ENCODE measurements at regions not wholly inside any gene's neighbourhood (a gene's known extent, or its start where the extent isn't known, plus 50 kb on each side); places are given as distances from the start of the nearest gene placed in this dataset.

GRCh38 chr9:7947577-7947976 lies 148.0 kb upstream of the DMAC1 start:
- DNase-seq, result no peak

- no peak for DNase-seq
These were observed 146.9 kb upstream of the DMAC1 start for GRCh38 chr9:7946458-7946857.

GRCh38 chr9:7944572-7944971 lies 145.0 kb upstream of the DMAC1 start:
- no peak for DNase-seq

GRCh38 chr9:7937761-7938491 lies 138.3 kb upstream of the DMAC1 start:
- no peak for DNase-seq

GRCh38 chr9:7936996-7937395 lies 137.4 kb upstream of the DMAC1 start:
- DNase-seq, result no peak

GRCh38 chr9:7936163-7936562 lies 136.6 kb upstream of the DMAC1 start:
- peak in 1 of 56 donors; percentile 4 for DNase-seq

GRCh38 chr9:7935681-7936080 lies 136.1 kb upstream of the DMAC1 start:
- no peak for DNase-seq

- no peak for DNase-seq
These were observed 133.2 kb upstream of the DMAC1 start for GRCh38 chr9:7932767-7933166.

- DNase-seq, result no peak
These were observed 131.0 kb upstream of the DMAC1 start for GRCh38 chr9:7930613-7931012.

GRCh38 chr9:7921545-7922197 lies 122.1 kb upstream of the DMAC1 start:
- DNase-seq, result peak in 1 of 56 donors; percentile 8

GRCh38 chr9:7912037-7912535 lies 112.5 kb upstream of the DMAC1 start:
- no peak for DNase-seq

- DNase-seq, result peak in 18 of 56 donors; percentile 2 to 41 (median 12)
These were observed 110.9 kb upstream of the DMAC1 start for GRCh38 chr9:7910426-7911020.

- no peak for DNase-seq
These were observed 110.0 kb upstream of the DMAC1 start for GRCh38 chr9:7909537-7909936.

- DNase-seq, result peak in 4 of 56 donors; percentile 1 to 6 (median 5)
These were observed 108.2 kb upstream of the DMAC1 start for GRCh38 chr9:7907551-7908337.

GRCh38 chr9:7906783-7907550 lies 107.4 kb upstream of the DMAC1 start:
- DNase-seq, result no peak

GRCh38 chr9:7901621-7902020 lies 102.0 kb upstream of the DMAC1 start:
- DNase-seq, result no peak

- no peak for DNase-seq
These were observed 101.0 kb upstream of the DMAC1 start for GRCh38 chr9:7900541-7900940.

GRCh38 chr9:7899753-7900152 lies 100.2 kb upstream of the DMAC1 start:
- DNase-seq, result no peak

- no peak for DNase-seq
These were observed 94.7 kb upstream of the DMAC1 start for GRCh38 chr9:7894231-7894630.

GRCh38 chr9:7892975-7893374 lies 93.4 kb upstream of the DMAC1 start:
- DNase-seq, result no peak
